Nephron progenitor cell (in vitro differentiated cells): ENCODE measurements at regions not wholly inside any gene's neighbourhood (a gene's known extent, or its start where the extent isn't known, plus 50 kb on each side); places are given as distances from the start of the nearest gene placed in this dataset.

Experiments used
- DNase-seq: peaks from one replicate; pipeline ENCODE4 v3.0.0; 2021
- H3K27ac Mint-ChIP-seq: 2 replicates; pipeline ENCODE4 v1.8.0; 2021; ENCODE audit warnings: mild to moderate bottlenecking, moderate library complexity, mixed read lengths
- H3K27me3 Mint-ChIP-seq: 2 replicates; pipeline ENCODE4 v1.8.0; 2021; ENCODE audit warnings: mild to moderate bottlenecking, low read depth, mixed read lengths; ENCODE audit not compliant: poor library complexity
- H3K36me3 Mint-ChIP-seq: 2 replicates; pipeline ENCODE4 v1.8.0; 2021; ENCODE audit warnings: low read depth, mixed read lengths
- H3K4me1 Mint-ChIP-seq: 2 replicates; pipeline ENCODE4 v1.8.0; 2021; ENCODE audit warnings: mixed read lengths
- H3K4me3 Mint-ChIP-seq: 2 replicates; pipeline ENCODE4 v1.8.0; 2021; ENCODE audit warnings: mild to moderate bottlenecking, moderate library complexity, mixed read lengths
- H3K9me3 Mint-ChIP-seq: 2 replicates; pipeline ENCODE4 v1.8.0; 2021; ENCODE audit warnings: mild to moderate bottlenecking, moderate library complexity, mixed read lengths
- CTCF ChIP-seq: fragments of 200-600 bp; sonication (generic); IDR thresholded peaks from 2 replicates; pipeline ENCODE4 v1.5.0; 2021; ENCODE audit warnings: antibody characterized with exemption

GRCh38 chr10:78171633-78172400 is 138.2 kb downstream of the RPS24 start:
- no peak for DNase-seq
- Mint-ChIP-seq H3K27me3 (peaks cover 24% of the 10 kb centered on the region), H3K36me3 (no peaks in the 10 kb centered on the region), H3K4me1 (peaks cover 24% of the 10 kb centered on the region), H3K4me3 (no peak overlapping the region), H3K27ac (peak overlapping the region; percentile 33), H3K9me3 (no peaks in the 10 kb centered on the region)
- no peak for TF ChIP-seq CTCF

GRCh38 chr10:78173360-78174015 is 139.8 kb downstream of the RPS24 start:
- Mint-ChIP-seq H3K4me1 (peaks cover 34% of the 10 kb centered on the region), H3K36me3 (no peaks in the 10 kb centered on the region), H3K4me3 (no peak overlapping the region), H3K27ac (no peak overlapping the region), H3K9me3 (no peaks in the 10 kb centered on the region), H3K27me3 (peaks cover 24% of the 10 kb centered on the region)
- no peak for DNase-seq
- TF ChIP-seq CTCF = no peak

- H3K27ac Mint-ChIP-seq = no peak overlapping the region
Observed at GRCh38 chr10:78175444-78176015, 141.9 kb downstream of the RPS24 start.

GRCh38 chr10:78176320-78177317 is 143.0 kb downstream of the RPS24 start:
- Mint-ChIP-seq H3K36me3 (no peaks in the 10 kb centered on the region), H3K4me1 (peaks cover 61% of the 10 kb centered on the region), H3K4me3 (no peak overlapping the region), H3K9me3 (no peaks in the 10 kb centered on the region), H3K27ac (no peak overlapping the region), H3K27me3 (peaks cover 23% of the 10 kb centered on the region)
- TF ChIP-seq CTCF = no peak
- DNase-seq = no peak

More at GRCh38 chr10:78175444-78176015, 141.9 kb downstream of the RPS24 start:
- no peak for DNase-seq
- Mint-ChIP-seq H3K36me3 (no peaks in the 10 kb centered on the region), H3K4me1 (peaks cover 54% of the 10 kb centered on the region), H3K4me3 (no peak overlapping the region), H3K9me3 (no peaks in the 10 kb centered on the region), H3K27me3 (peaks cover 21% of the 10 kb centered on the region)
- no peak for TF ChIP-seq CTCF

- no peak for TF ChIP-seq CTCF
- no peak overlapping the region for H3K4me3 Mint-ChIP-seq
- DNase-seq = no peak
- H3K27me3 Mint-ChIP-seq = peaks cover 19% of the 10 kb centered on the region
- H3K9me3 Mint-ChIP-seq = no peaks in the 10 kb centered on the region
- H3K4me1 Mint-ChIP-seq = peaks cover 61% of the 10 kb centered on the region
- H3K27ac Mint-ChIP-seq = no peak overlapping the region
- H3K36me3 Mint-ChIP-seq = no peaks in the 10 kb centered on the region
Observed at GRCh38 chr10:78177491-78178185, 144.0 kb downstream of the RPS24 start.
